Kidney (tissue), 13 donors: ENCODE measurements at regions not wholly inside any gene's neighbourhood (a gene's known extent, or its start where the extent isn't known, plus 50 kb on each side); places are given as distances from the start of the nearest gene placed in this dataset.
A peak's percentile ranks its signal among the peaks of the same experiment; 100 is the strongest.

Experiments
- DNase-seq, 5 donors: peaks; one replicate each; pipeline ENCODE4 v3.0.0-alpha.2; 2013 to 2020
- FAIRE-seq: peaks from 2 replicates; lab custom pipeline; 2012; peaks lifted over from hg19 to GRCh38; lab: Jason Lieb, UNC
- H3K27ac ChIP-seq, 2 donors: one replicate each; pipeline ENCODE4 v1.7.0; 2013; ENCODE audit warnings: low read depth in 2 of 2, low read length in 2 of 2, inconsistent platforms in 1 of 2
- H3K27me3 ChIP-seq: one replicate; pipeline ENCODE4 v1.7.1; 2013; ENCODE audit warnings: low read length, inconsistent platforms; ENCODE audit not compliant: control insufficient read depth, insufficient read depth
- H3K36me3 ChIP-seq, 3 donors: one replicate each; pipeline versions ENCODE4 v1.7.0 to v1.7.1; 2013; ENCODE audit warnings: low read length in 3 of 3, control low read depth in 1 of 3, inconsistent platforms in 1 of 3; ENCODE audit not compliant: insufficient read depth in 3 of 3, control insufficient read depth in 2 of 3
- H3K4me1 ChIP-seq, 3 donors: one replicate each; pipeline versions ENCODE4 v1.7.0 to v1.7.1; 2013; ENCODE audit warnings: low read length in 3 of 3, inconsistent platforms in 1 of 3, low read depth in 1 of 3; ENCODE audit not compliant: control insufficient read depth in 2 of 3, insufficient read depth in 2 of 3
- H3K4me3 ChIP-seq, 3 donors: one replicate each; pipeline versions ENCODE4 v1.7.0 to v1.8.1; 2013; ENCODE audit warnings: low read length in 3 of 3, control low read depth in 1 of 3, inconsistent platforms in 1 of 3
- H3K9ac ChIP-seq, 3 donors: one replicate each; pipeline versions ENCODE4 v1.7.0 to v1.7.1; 2013; ENCODE audit warnings: low read length in 3 of 3, control low read depth in 1 of 3, inconsistent platforms in 1 of 3
- H3K9me3 ChIP-seq, 3 donors: one replicate each; pipeline versions ENCODE4 v1.7.0 to v1.7.1; 2013; ENCODE audit warnings: low read length in 3 of 3, control low read depth in 1 of 3, inconsistent platforms in 1 of 3; ENCODE audit not compliant: control insufficient read depth in 2 of 3, insufficient read depth in 1 of 3
- CTCF ChIP-seq: IDR thresholded peaks from 3 replicates; pipeline ENCODE4 v1.5.1; 2012; ENCODE audit warnings: mild to moderate bottlenecking, moderate library complexity, borderline replicate concordance; ENCODE audit not compliant: insufficient read depth; ENCODE audit errors: extremely low read depth
- intact Hi-C: fragments of 100-400 bp; cut with DNase I; formaldehyde crosslinking; loops from one replicate; pipeline ENCODE4 v1.11.1; 2022
- donor health status: control.
- donor health status: control.
- donor health status: control.
- donor health status: control.
- donor health status: control.
- donor health status: DM: yes; HTN: yes; CAD: no.
- donor health status: Normal renal cell carcinoma (clear cell type).

GRCh38 chr13:74084375-74084935 is 49.7 kb downstream of the KLF12 start:
- Histone ChIP-seq H3K27ac (no peak overlapping the region), H3K36me3 (no peaks in the 10 kb centered on the region), H3K9me3 (no peaks in the 10 kb centered on the region), H3K4me1 (peaks cover 0 to 2% (median 0%) of the 10 kb centered on the region in 3 donors), H3K9ac (no peak overlapping the region), H3K27me3 (no peaks in the 10 kb centered on the region), H3K4me3 (no peak overlapping the region)
- FAIRE-seq, result no peak
- no peak for DNase-seq
- intact Hi-C loops, result no loop called here
- TF ChIP-seq CTCF, result no peak

GRCh38 chr13:74082741-74083160 is 51.5 kb downstream of the KLF12 start:
- TF ChIP-seq CTCF, result no peak
- no peak overlapping the region for H3K4me3 ChIP-seq
- no peaks in the 10 kb centered on the region for H3K27me3 ChIP-seq
- no peaks in the 10 kb centered on the region for H3K36me3 ChIP-seq
- no peak overlapping the region for H3K27ac ChIP-seq
- DNase-seq (no peak), FAIRE-seq (no peak)
- H3K9me3 ChIP-seq, result no peaks in the 10 kb centered on the region
- intact Hi-C loops, result no loop called here
- H3K9ac ChIP-seq, result no peak overlapping the region
- H3K4me1 ChIP-seq, result no peaks in the 10 kb centered on the region

DNA sequence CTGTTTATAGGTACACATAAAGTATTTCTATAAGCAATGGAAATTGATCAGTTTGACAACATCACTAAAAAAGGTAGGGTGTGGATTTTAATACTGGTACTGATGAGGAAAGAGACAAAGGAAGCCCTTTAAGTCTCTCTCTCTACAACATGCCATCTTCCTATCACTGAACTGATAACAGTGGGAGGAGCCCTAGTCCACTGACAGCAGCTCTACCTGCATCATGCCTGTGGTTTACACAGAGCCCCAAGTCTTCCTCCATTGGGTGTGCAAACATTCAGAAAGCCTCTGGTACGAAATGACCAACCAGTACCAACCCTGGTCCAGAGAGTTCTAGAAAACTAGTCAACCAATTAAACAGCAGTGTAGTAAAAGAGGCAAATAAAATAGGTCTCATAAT is 53.4 kb downstream of the KLF12 start:
- TF ChIP-seq CTCF, result no peak
- no peaks in the 10 kb centered on the region for H3K36me3 ChIP-seq
- FAIRE-seq, result no peak

GRCh38 chr13:74077792-74078191 is 56.4 kb downstream of the KLF12 start:
- Histone ChIP-seq H3K27ac (no peak overlapping the region), H3K4me3 (no peak overlapping the region), H3K9ac (no peak overlapping the region), H3K4me1 (peaks cover 0 to 6% (median 0%) of the 10 kb centered on the region in 3 donors), H3K36me3 (no peaks in the 10 kb centered on the region), H3K9me3 (no peaks in the 10 kb centered on the region), H3K27me3 (no peaks in the 10 kb centered on the region)
- intact Hi-C loops, result no loop called here
- DNase-seq (peak in 1 of 5 donors; percentile 52), FAIRE-seq (no peak)
- TF ChIP-seq CTCF, result no peak

More for the DNA sequence above, 53.4 kb downstream of the KLF12 start:
- H3K9ac ChIP-seq, result no peak overlapping the region
- no peaks in the 10 kb centered on the region for H3K9me3 ChIP-seq
- no peaks in the 10 kb centered on the region for H3K4me1 ChIP-seq
- no peak overlapping the region for H3K4me3 ChIP-seq
- no peaks in the 10 kb centered on the region for H3K27me3 ChIP-seq
- H3K27ac ChIP-seq, result no peak overlapping the region
- no peak for DNase-seq
- intact Hi-C loops, result no loop called here
